Heart right ventricle (tissue), 16 donors: ENCODE measurements at regions not wholly inside any gene's neighbourhood (a gene's known extent, or its start where the extent isn't known, plus 50 kb on each side); places are given as distances from the start of the nearest gene placed in this dataset.

Experiments used
- ATAC-seq, 8 donors: fragments of 200-7000 bp; cut with Tn5 transposase; one replicate each; pipeline ENCODE4 v1.9.1; 2020; ENCODE audit warnings: mild to moderate bottlenecking in 8 of 8, moderate library complexity in 8 of 8, moderate number of reproducible peaks in 1 of 8
- DNase-seq, 2 donors: peaks; one replicate each; pipeline ENCODE4 v3.0.0-alpha.2; 2020
- H3K27ac ChIP-seq, 10 donors: fragments of 200-600 bp; sonication (generic) in 2 of 10; one replicate each; pipeline versions ENCODE4 v1.5.0 to v1.8.0; 2020 to 2022; ENCODE audit warnings: mild to moderate bottlenecking in 3 of 10
- H3K27me3 ChIP-seq, 7 donors: fragments of 200-600 bp; one replicate each; pipeline ENCODE4 v1.8.0; 2021 to 2022; ENCODE audit warnings: mild to moderate bottlenecking in 2 of 7
- H3K36me3 ChIP-seq, 9 donors: fragments of 200-600 bp; sonication (generic) in 1 of 9; one replicate each; pipeline versions ENCODE4 v1.5.0 to v1.8.0; 2020 to 2022; ENCODE audit warnings: mild to moderate bottlenecking in 2 of 9
- H3K4me1 ChIP-seq, 9 donors: fragments of 200-600 bp; sonication (generic) in 1 of 9; one replicate each; pipeline versions ENCODE4 v1.5.0 to v1.8.0; 2020 to 2022; ENCODE audit warnings: mild to moderate bottlenecking in 4 of 9
- H3K4me3 ChIP-seq, 10 donors: fragments of 200-600 bp; sonication (generic) in 2 of 10; one replicate each; pipeline versions ENCODE4 v1.5.0 to v1.8.0; 2020 to 2022; ENCODE audit warnings: mild to moderate bottlenecking in 7 of 10, moderate library complexity in 2 of 10
- H3K9me3 ChIP-seq, 11 donors: fragments of 200-600 bp in 10 of 11; sonication (generic) in 2 of 11; one replicate each; pipeline versions ENCODE4 v1.5.0 to v1.8.0; 2013 to 2022; ENCODE audit warnings: mild to moderate bottlenecking in 2 of 11, control low read depth in 1 of 11, moderate library complexity in 1 of 11
- WGBS, 2 donors: extraction: QIAGEN DNeasy Blood & Tissue Kit; methylation state at CpG; one replicate each; pipeline ENCODE4 v1.1.7; 2013; ENCODE audit warnings: inconsistent platforms in 1 of 2; 5-methylcytosine and 5-hydroxymethylcytosine counted together
- intact Hi-C, 10 donors: fragments of 100-400 bp; cut with DNase I; formaldehyde crosslinking; loops; one replicate each; pipeline versions ENCODE4 v1.11.1 to v1.14.2; 2022
- TF ChIP-seq, protein P1 (sequence below), 9 donors: fragments of 200-600 bp; sonication (generic) in 2 of 9; IDR thresholded peaks; one replicate each; pipeline versions ENCODE4 v1.5.0 to v1.8.0; 2021 to 2022; ENCODE audit warnings: antibody characterized with exemption in 9 of 9, mild to moderate bottlenecking in 5 of 9, moderate library complexity in 1 of 9
- donor health status: Arrhythmogenic right ventricular cardiomyopathy.
- donor health status: ischemic (EF 13 %, LVEDD 7.1; RV severe dilation, severe dysfunction).
- donor health status: healthy with polysubstance abuse.
- donor health status: DM: no; HTN: yes; CAD: no.
- donor health status: DM: no; HTN: no; CAD: no.
- donor health status: ischemic (EF 25% LVEDD 6.9; RV normal size, moderate dysfunction).
- donor health status: ischemic (EF 25% LVEDD 5.7; RV mildly dilated, moderate dysfunction).
- donor health status: healthy.
- donor health status: DM: yes; HTN: yes; CAD: no.
- donor health status: Ischemic cardiomyopathy.
- donor health status: ischemic (EF 35%, LVEDD 5.7; RV mildly dilated, moderate dysfunction).
- donor health status: nonischemic (EF 11% LVEDD 7.7; RV severe dilation, severe dysfunction).
- donor health status: DM: yes; HTN: yes; CAD: no.
- donor health status: PGD.
- donor health status: ischemic (EF 29% LVEDD 5.4; RV normal size, mild dysfunction).
- donor health status: nonischemic (EF 23%, LVEDD 6.1; RV moderate dilation, normal function).

DNA sequence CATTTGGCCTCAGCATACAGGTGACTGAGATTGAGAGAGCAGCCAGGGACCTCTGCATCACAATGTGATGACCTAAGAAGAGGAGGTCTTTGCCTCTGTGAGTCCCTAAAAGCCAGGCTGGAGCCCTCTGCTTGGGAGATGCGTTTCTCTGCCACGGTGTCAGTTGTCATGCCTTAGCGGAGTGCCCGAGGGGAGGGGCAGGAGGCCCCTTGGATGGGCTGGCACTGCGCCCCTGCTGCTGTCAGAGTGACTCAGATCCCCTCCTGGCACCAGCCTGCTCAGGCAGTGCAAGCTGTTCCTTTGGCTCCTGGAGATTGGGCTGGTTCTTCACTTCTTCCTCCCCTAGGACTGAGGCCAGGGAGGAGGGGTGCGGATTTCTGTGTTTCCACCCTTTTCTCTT, 64.9 kb upstream of the KCNA5 start:
- TF ChIP-seq, protein P1, sequence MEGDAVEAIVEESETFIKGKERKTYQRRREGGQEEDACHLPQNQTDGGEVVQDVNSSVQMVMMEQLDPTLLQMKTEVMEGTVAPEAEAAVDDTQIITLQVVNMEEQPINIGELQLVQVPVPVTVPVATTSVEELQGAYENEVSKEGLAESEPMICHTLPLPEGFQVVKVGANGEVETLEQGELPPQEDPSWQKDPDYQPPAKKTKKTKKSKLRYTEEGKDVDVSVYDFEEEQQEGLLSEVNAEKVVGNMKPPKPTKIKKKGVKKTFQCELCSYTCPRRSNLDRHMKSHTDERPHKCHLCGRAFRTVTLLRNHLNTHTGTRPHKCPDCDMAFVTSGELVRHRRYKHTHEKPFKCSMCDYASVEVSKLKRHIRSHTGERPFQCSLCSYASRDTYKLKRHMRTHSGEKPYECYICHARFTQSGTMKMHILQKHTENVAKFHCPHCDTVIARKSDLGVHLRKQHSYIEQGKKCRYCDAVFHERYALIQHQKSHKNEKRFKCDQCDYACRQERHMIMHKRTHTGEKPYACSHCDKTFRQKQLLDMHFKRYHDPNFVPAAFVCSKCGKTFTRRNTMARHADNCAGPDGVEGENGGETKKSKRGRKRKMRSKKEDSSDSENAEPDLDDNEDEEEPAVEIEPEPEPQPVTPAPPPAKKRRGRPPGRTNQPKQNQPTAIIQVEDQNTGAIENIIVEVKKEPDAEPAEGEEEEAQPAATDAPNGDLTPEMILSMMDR (IDR thresholded peaks at IDR 0.05) = no peak
- Histone ChIP-seq H3K36me3 (no peaks in the 10 kb centered on the region), H3K4me3 (no peak overlapping the region), H3K27me3 (peaks cover 0 to 65% (median 30%) of the 10 kb centered on the region in 7 donors), H3K4me1 (peaks cover 0 to 5% (median 0%) of the 10 kb centered on the region in 9 donors), H3K9me3 (no peaks in the 10 kb centered on the region), H3K27ac (no peak overlapping the region)
- ATAC-seq = peak in 2 of 8 donors; percentile 29 to 48
- intact Hi-C loops = no loop called here
- DNase-seq = no peak
- WGBS, 2 donors = 31 to 38% methylated on average over 6 of the region's 6 CpGs

DNA sequence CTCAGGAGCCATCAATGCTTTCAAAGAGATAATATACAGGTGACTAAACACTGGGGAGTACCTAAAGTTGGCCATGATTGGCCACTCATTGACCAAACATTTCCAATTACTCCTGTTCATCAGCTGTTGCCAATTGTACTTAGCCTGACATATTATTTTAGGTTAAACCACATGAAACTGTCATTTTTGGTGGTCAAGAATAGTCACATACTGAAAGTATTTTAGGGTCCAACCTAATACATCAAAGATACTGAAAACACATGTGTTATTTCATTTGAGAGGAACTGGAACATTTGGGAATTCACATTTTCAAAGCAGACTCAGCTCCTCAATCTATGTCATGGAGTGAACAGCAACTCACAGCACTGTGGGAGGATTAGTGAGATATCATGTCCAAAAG, 63.9 kb upstream of the KCNA5 start:
- intact Hi-C loops = no loop called here
- DNase-seq (no peak), ATAC-seq (no peak)
- H3K27ac ChIP-seq = no peak overlapping the region
- TF ChIP-seq, protein P1 (IDR thresholded peaks at IDR 0.05) = no peak
- no peaks in the 10 kb centered on the region for H3K9me3 ChIP-seq
- no peak overlapping the region for H3K4me3 ChIP-seq
- H3K4me1 ChIP-seq = peaks cover 0 to 2% (median 0%) of the 10 kb centered on the region in 9 donors
- no peaks in the 10 kb centered on the region for H3K36me3 ChIP-seq
- H3K27me3 ChIP-seq = peaks cover 0 to 65% (median 32%) of the 10 kb centered on the region in 7 donors

- no peaks in the 10 kb centered on the region for H3K36me3 ChIP-seq
- no peak for DNase-seq
- H3K4me1 ChIP-seq = no peaks in the 10 kb centered on the region
- intact Hi-C loops = no loop called here
- TF ChIP-seq, protein P1 (IDR thresholded peaks at IDR 0.05) = no peak
- H3K9me3 ChIP-seq = no peaks in the 10 kb centered on the region
- peaks cover 0 to 75% (median 53%) of the 10 kb centered on the region in 7 donors for H3K27me3 ChIP-seq
- WGBS, 2 donors = 74 to 83% methylated on average over 2 of the region's 2 CpGs
- ATAC-seq = no peak
- H3K27ac ChIP-seq = no peak overlapping the region
- no peak overlapping the region for H3K4me3 ChIP-seq
Observed at GRCh38 chr12:4984344-4984743, 59.3 kb upstream of the KCNA5 start.

- H3K27me3 ChIP-seq = peaks cover 0 to 73% (median 55%) of the 10 kb centered on the region in 7 donors
- no peak overlapping the region for H3K27ac ChIP-seq
- H3K4me3 ChIP-seq = no peak overlapping the region
- TF ChIP-seq, protein P1 (IDR thresholded peaks at IDR 0.05) = no peak
- ATAC-seq (no peak), DNase-seq (no peak)
- no peaks in the 10 kb centered on the region for H3K4me1 ChIP-seq
- intact Hi-C loops = no loop called here
- WGBS, 2 donors = 76% methylated on average over 7 of the region's 7 CpGs
- no peaks in the 10 kb centered on the region for H3K36me3 ChIP-seq
- no peaks in the 10 kb centered on the region for H3K9me3 ChIP-seq
Observed at GRCh38 chr12:4984971-4985370, 58.7 kb upstream of the KCNA5 start.
